ENCODE measurements at regions not wholly inside any gene's neighbourhood (a gene's known extent, or its start where the extent isn't known, plus 50 kb on each side); places are given as distances from the start of the nearest gene placed in this dataset.
"Not testable (repeated sequence)": the region's sequence is repeated elsewhere in the genome, so short reads cannot be mapped to it uniquely, and the experiment has no call there.

GRCh38 chr2:129408570-129408969 lies 570.9 kb upstream of the RAB6C start:
- no peaks in the 10 kb centered on the region for H3K27me3 ChIP-seq (ENCODE audit: insufficient read depth, low read depth)
- H3K4me1 ChIP-seq (ENCODE audit: low read depth, poor library complexity, severe bottlenecking), result no peaks in the 10 kb centered on the region
- TF ChIP-seq CTCF (conservative IDR thresholded peaks at IDR 0.05; ENCODE audit: low read depth, low read length), result no peak
- H3K79me2 ChIP-seq (ENCODE audit: insufficient read depth, low read depth), result no peaks in the 10 kb centered on the region
- H3K36me3 ChIP-seq (ENCODE audit: insufficient read depth), result no peaks in the 10 kb centered on the region
- H4K20me1 ChIP-seq (ENCODE audit: insufficient read depth), result no peaks in the 10 kb centered on the region
- no peak overlapping the region for H3K4me3 ChIP-seq (IDR thresholded peaks at IDR 0.05; ENCODE audit: insufficient read depth, low read depth, low read length)
- H2AFZ ChIP-seq (ENCODE audit: low read depth), result no peak overlapping the region
- no peak overlapping the region for H3K27ac ChIP-seq
- H3K9ac ChIP-seq, result no peak overlapping the region
- H3K4me2 ChIP-seq, result no peak overlapping the region

GRCh38 chr2:129417041-129417440 lies 562.4 kb upstream of the RAB6C start:
- not testable (repeated sequence) for H3K9ac ChIP-seq; H3K4me1 ChIP-seq (ENCODE audit: low read depth, poor library complexity, severe bottlenecking); H2AFZ ChIP-seq (ENCODE audit: low read depth); H3K36me3 ChIP-seq (ENCODE audit: insufficient read depth); H3K4me2 ChIP-seq; H3K79me2 ChIP-seq (ENCODE audit: insufficient read depth, low read depth); H3K27ac ChIP-seq; H4K20me1 ChIP-seq (ENCODE audit: insufficient read depth); H3K27me3 ChIP-seq (ENCODE audit: insufficient read depth, low read depth); H3K4me3 ChIP-seq (IDR thresholded peaks at IDR 0.05; ENCODE audit: insufficient read depth, low read depth, low read length)

GRCh38 chr2:129422028-129422427 lies 557.4 kb upstream of the RAB6C start:
- H3K4me2 ChIP-seq, result no peak overlapping the region
- no peaks in the 10 kb centered on the region for H4K20me1 ChIP-seq (ENCODE audit: insufficient read depth)
- H3K79me2 ChIP-seq (ENCODE audit: insufficient read depth, low read depth), result no peaks in the 10 kb centered on the region
- H3K4me3 ChIP-seq (IDR thresholded peaks at IDR 0.05; ENCODE audit: insufficient read depth, low read depth, low read length), result no peak overlapping the region
- no peak overlapping the region for H2AFZ ChIP-seq (ENCODE audit: low read depth)
- H3K27ac ChIP-seq, result no peak overlapping the region
- no peaks in the 10 kb centered on the region for H3K27me3 ChIP-seq (ENCODE audit: insufficient read depth, low read depth)
- no peak for TF ChIP-seq CTCF (conservative IDR thresholded peaks at IDR 0.05; ENCODE audit: low read depth, low read length)
- no peaks in the 10 kb centered on the region for H3K4me1 ChIP-seq (ENCODE audit: low read depth, poor library complexity, severe bottlenecking)
- no peaks in the 10 kb centered on the region for H3K36me3 ChIP-seq (ENCODE audit: insufficient read depth)
- H3K9ac ChIP-seq, result no peak overlapping the region

GRCh38 chr2:129428086-129428660 lies 551.3 kb upstream of the RAB6C start:
- Histone ChIP-seq H3K4me2 (no peak overlapping the region), H3K27ac (no peak overlapping the region), H3K4me1 (ENCODE audit: low read depth, poor library complexity, severe bottlenecking) (no peaks in the 10 kb centered on the region), H2AFZ (ENCODE audit: low read depth) (no peak overlapping the region), H3K36me3 (ENCODE audit: insufficient read depth) (no peaks in the 10 kb centered on the region), H3K79me2 (ENCODE audit: insufficient read depth, low read depth) (no peaks in the 10 kb centered on the region), H4K20me1 (ENCODE audit: insufficient read depth) (no peaks in the 10 kb centered on the region), H3K4me3 (IDR thresholded peaks at IDR 0.05; ENCODE audit: insufficient read depth, low read depth, low read length) (no peak overlapping the region), H3K27me3 (ENCODE audit: insufficient read depth, low read depth) (no peaks in the 10 kb centered on the region), H3K9ac (no peak overlapping the region)
- no peak for TF ChIP-seq CTCF (conservative IDR thresholded peaks at IDR 0.05; ENCODE audit: low read depth, low read length)

GRCh38 chr2:129430911-129431310 lies 548.6 kb upstream of the RAB6C start:
- TF ChIP-seq CTCF (conservative IDR thresholded peaks at IDR 0.05; ENCODE audit: low read depth, low read length), result no peak
- Histone ChIP-seq H3K36me3 (ENCODE audit: insufficient read depth) (no peaks in the 10 kb centered on the region), H3K27me3 (ENCODE audit: insufficient read depth, low read depth) (no peaks in the 10 kb centered on the region), H3K79me2 (ENCODE audit: insufficient read depth, low read depth) (no peaks in the 10 kb centered on the region), H3K9ac (no peak overlapping the region), H3K4me1 (ENCODE audit: low read depth, poor library complexity, severe bottlenecking) (no peaks in the 10 kb centered on the region), H2AFZ (ENCODE audit: low read depth) (no peak overlapping the region), H4K20me1 (ENCODE audit: insufficient read depth) (no peaks in the 10 kb centered on the region), H3K4me3 (IDR thresholded peaks at IDR 0.05; ENCODE audit: insufficient read depth, low read depth, low read length) (no peak overlapping the region), H3K27ac (no peak overlapping the region), H3K4me2 (no peak overlapping the region)

All from KMS-11 (cell line).